HG02852 (cell line): ENCODE measurements at regions not wholly inside any gene's neighbourhood (a gene's known extent, or its start where the extent isn't known, plus 50 kb on each side); places are given as distances from the start of the nearest gene placed in this dataset.
A peak's percentile ranks its signal among the peaks of the same experiment; 100 is the strongest.
"Not testable (repeated sequence)": the region's sequence is repeated elsewhere in the genome, so short reads cannot be mapped to it uniquely, and the experiment has no call there.

Source experiments
- ATAC-seq: cut with Tn5 transposase; IDR thresholded peaks from one replicate; pipeline ENCODE4 v1.9.1; 2021; ENCODE audit warnings: mild to moderate bottlenecking, moderate library complexity; ENCODE audit not compliant: unreplicated experiment

- ATAC-seq = no peak
These were observed 379.6 kb downstream of the ARL4A start for GRCh38 chr7:13067036-13067435.

- ATAC-seq = no peak
These were observed 380.6 kb downstream of the ARL4A start for GRCh38 chr7:13068032-13068431.

GRCh38 chr7:13069841-13070240 is 382.4 kb downstream of the ARL4A start:
- no peak for ATAC-seq

GRCh38 chr7:13072014-13072413 is 384.6 kb downstream of the ARL4A start:
- no peak for ATAC-seq

GRCh38 chr7:13077466-13077865 is 390.0 kb downstream of the ARL4A start:
- no peak for ATAC-seq

- no peak for ATAC-seq
These were observed 390.7 kb downstream of the ARL4A start for GRCh38 chr7:13078105-13078504.

GRCh38 chr7:13090959-13091358 is 403.5 kb downstream of the ARL4A start:
- no peak for ATAC-seq

GRCh38 chr7:13091974-13092707 is 404.7 kb downstream of the ARL4A start:
- no peak for ATAC-seq

GRCh38 chr7:13092708-13093005 is 405.2 kb downstream of the ARL4A start:
- ATAC-seq = no peak

GRCh38 chr7:13093160-13093559 is 405.7 kb downstream of the ARL4A start:
- ATAC-seq = no peak

- no peak for ATAC-seq
These were observed 410.1 kb downstream of the ARL4A start for GRCh38 chr7:13097499-13097898.

- no peak for ATAC-seq
These were observed 410.7 kb downstream of the ARL4A start for GRCh38 chr7:13098161-13098560.

- ATAC-seq = peak; percentile 94
These were observed 411.8 kb downstream of the ARL4A start for GRCh38 chr7:13099154-13099795.

GRCh38 chr7:13104128-13104527 is 416.7 kb downstream of the ARL4A start:
- no peak for ATAC-seq

- no peak for ATAC-seq
These were observed 417.8 kb downstream of the ARL4A start for GRCh38 chr7:13105209-13105608.

- no peak for ATAC-seq
These were observed 419.1 kb downstream of the ARL4A start for GRCh38 chr7:13106513-13106912.

- ATAC-seq = no peak
These were observed 419.9 kb downstream of the ARL4A start for GRCh38 chr7:13107291-13107690.

- no peak for ATAC-seq
These were observed 420.6 kb downstream of the ARL4A start for GRCh38 chr7:13108061-13108460.

- no peak for ATAC-seq
These were observed 421.8 kb downstream of the ARL4A start for GRCh38 chr7:13109201-13109600.

- ATAC-seq = no peak
These were observed 422.7 kb downstream of the ARL4A start for GRCh38 chr7:13110107-13110506.

- no peak for ATAC-seq
These were observed 423.8 kb downstream of the ARL4A start for GRCh38 chr7:13111230-13111629.

GRCh38 chr7:13114240-13114639 is 426.8 kb downstream of the ARL4A start:
- not testable (repeated sequence) for ATAC-seq
